ENCODE measurements at regions not wholly inside any gene's neighbourhood (a gene's known extent, or its start where the extent isn't known, plus 50 kb on each side); places are given as distances from the start of the nearest gene placed in this dataset.

DNA sequence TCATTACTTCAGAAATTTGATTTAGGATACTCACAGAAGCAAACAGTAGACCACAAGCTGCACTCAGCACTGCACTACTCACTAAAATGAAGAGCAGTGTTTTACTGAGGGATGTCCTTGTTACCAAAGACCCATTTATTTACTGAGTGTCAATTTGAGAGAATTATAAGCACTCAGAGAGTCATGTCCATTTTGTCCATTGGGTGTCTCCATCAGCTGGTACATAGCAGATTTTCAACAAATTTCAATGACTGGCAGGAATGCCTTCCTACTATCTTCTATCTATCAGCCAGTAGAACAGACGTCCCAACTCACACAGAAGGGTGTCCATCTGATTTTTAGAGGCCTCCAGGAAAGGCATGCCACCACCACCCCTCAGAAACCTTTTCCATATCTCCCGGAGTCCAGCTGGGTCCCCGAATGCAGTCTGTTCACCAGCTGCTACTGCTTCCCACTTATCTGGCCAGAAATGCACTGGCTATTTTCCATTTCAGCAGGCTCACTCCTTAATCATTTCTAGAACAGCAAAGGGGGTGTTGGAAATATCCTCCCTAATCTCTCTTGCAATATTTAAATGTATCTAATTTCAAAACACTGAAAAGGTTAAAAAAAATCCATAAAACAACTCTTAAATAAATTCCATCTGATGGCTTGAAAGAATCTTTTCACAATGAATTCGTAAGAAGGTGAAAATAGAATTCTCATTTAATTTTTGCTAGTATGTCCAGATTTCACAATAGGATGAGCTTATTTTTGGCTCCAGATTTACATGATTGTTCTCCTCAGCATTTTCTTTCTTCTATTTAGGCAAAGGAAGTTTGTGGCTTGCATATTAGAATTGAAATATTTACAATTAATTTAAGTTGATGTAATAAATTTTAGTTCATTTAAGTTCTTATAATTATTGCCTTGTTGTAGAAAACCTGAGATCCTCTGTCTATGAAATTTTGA is 1164.0 kb upstream of the CELF2 start:
- TF ChIP-seq, protein P1, sequence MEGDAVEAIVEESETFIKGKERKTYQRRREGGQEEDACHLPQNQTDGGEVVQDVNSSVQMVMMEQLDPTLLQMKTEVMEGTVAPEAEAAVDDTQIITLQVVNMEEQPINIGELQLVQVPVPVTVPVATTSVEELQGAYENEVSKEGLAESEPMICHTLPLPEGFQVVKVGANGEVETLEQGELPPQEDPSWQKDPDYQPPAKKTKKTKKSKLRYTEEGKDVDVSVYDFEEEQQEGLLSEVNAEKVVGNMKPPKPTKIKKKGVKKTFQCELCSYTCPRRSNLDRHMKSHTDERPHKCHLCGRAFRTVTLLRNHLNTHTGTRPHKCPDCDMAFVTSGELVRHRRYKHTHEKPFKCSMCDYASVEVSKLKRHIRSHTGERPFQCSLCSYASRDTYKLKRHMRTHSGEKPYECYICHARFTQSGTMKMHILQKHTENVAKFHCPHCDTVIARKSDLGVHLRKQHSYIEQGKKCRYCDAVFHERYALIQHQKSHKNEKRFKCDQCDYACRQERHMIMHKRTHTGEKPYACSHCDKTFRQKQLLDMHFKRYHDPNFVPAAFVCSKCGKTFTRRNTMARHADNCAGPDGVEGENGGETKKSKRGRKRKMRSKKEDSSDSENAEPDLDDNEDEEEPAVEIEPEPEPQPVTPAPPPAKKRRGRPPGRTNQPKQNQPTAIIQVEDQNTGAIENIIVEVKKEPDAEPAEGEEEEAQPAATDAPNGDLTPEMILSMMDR (IDR thresholded peaks at IDR 0.05), result no peak
- TF ChIP-seq POLR2AphosphoS5 (IDR thresholded peaks at IDR 0.05; ENCODE audit: insufficient read depth in 1 of 2, low read depth in 1 of 2) (no peak), POLR2A (IDR thresholded peaks at IDR 0.05) (no peak)
